ENCODE measurements at regions not wholly inside any gene's neighbourhood (a gene's known extent, or its start where the extent isn't known, plus 50 kb on each side); places are given as distances from the start of the nearest gene placed in this dataset.
"Not testable (repeated sequence)": the region's sequence is repeated elsewhere in the genome, so short reads cannot be mapped to it uniquely, and the experiment has no call there.

- Mint-ChIP-seq H3K27ac (no peak overlapping the region), H3K9me3 (no peaks in the 10 kb centered on the region), H3K4me3 (no peak overlapping the region), H3K4me1 (no peaks in the 10 kb centered on the region), H3K27me3 (no peaks in the 10 kb centered on the region), H3K36me3 (no peaks in the 10 kb centered on the region)
- DNase-seq: no peak
Observed at GRCh38 chr5:58198330-58198729, 261.6 kb downstream of the PLK2 start.

- H3K27ac Mint-ChIP-seq: no peak overlapping the region
- no peaks in the 10 kb centered on the region for H3K36me3 Mint-ChIP-seq
- no peaks in the 10 kb centered on the region for H3K9me3 Mint-ChIP-seq
- H3K27me3 Mint-ChIP-seq: no peaks in the 10 kb centered on the region
- H3K4me3 Mint-ChIP-seq: no peak overlapping the region
- no peak for DNase-seq
- H3K4me1 Mint-ChIP-seq: no peaks in the 10 kb centered on the region
Observed at GRCh38 chr5:58197875-58198274, 262.0 kb downstream of the PLK2 start.

GRCh38 chr5:58191443-58191842 is 268.4 kb downstream of the PLK2 start:
- H3K4me3 Mint-ChIP-seq: no peak overlapping the region
- no peaks in the 10 kb centered on the region for H3K4me1 Mint-ChIP-seq
- peaks cover 3% of the 10 kb centered on the region for H3K27me3 Mint-ChIP-seq
- no peaks in the 10 kb centered on the region for H3K9me3 Mint-ChIP-seq
- DNase-seq: no peak
- H3K27ac Mint-ChIP-seq: no peak overlapping the region
- no peaks in the 10 kb centered on the region for H3K36me3 Mint-ChIP-seq

GRCh38 chr5:58188262-58188651 is 271.6 kb downstream of the PLK2 start:
- no peak overlapping the region for H3K27ac Mint-ChIP-seq
- H3K9me3 Mint-ChIP-seq: no peaks in the 10 kb centered on the region
- peaks cover 3% of the 10 kb centered on the region for H3K27me3 Mint-ChIP-seq
- DNase-seq: no peak
- H3K4me3 Mint-ChIP-seq: no peak overlapping the region
- no peaks in the 10 kb centered on the region for H3K4me1 Mint-ChIP-seq
- H3K36me3 Mint-ChIP-seq: no peaks in the 10 kb centered on the region

GRCh38 chr5:58187432-58188261 is 272.2 kb downstream of the PLK2 start:
- no peaks in the 10 kb centered on the region for H3K4me1 Mint-ChIP-seq
- no peak overlapping the region for H3K4me3 Mint-ChIP-seq
- no peak for DNase-seq
- H3K9me3 Mint-ChIP-seq: no peaks in the 10 kb centered on the region
- no peaks in the 10 kb centered on the region for H3K36me3 Mint-ChIP-seq
- H3K27ac Mint-ChIP-seq: no peak overlapping the region
- H3K27me3 Mint-ChIP-seq: peaks cover 3% of the 10 kb centered on the region

- Mint-ChIP-seq H3K27me3 (no peaks in the 10 kb centered on the region), H3K9me3 (no peaks in the 10 kb centered on the region), H3K36me3 (no peaks in the 10 kb centered on the region), H3K27ac (no peak overlapping the region), H3K4me1 (no peaks in the 10 kb centered on the region), H3K4me3 (no peak overlapping the region)
- DNase-seq: no peak
Observed at GRCh38 chr5:58185801-58186200, 274.1 kb downstream of the PLK2 start.

- no peak for DNase-seq
- Mint-ChIP-seq H3K4me3 (no peak overlapping the region), H3K9me3 (no peaks in the 10 kb centered on the region), H3K4me1 (no peaks in the 10 kb centered on the region), H3K27me3 (no peaks in the 10 kb centered on the region), H3K36me3 (no peaks in the 10 kb centered on the region), H3K27ac (no peak overlapping the region)
Observed at GRCh38 chr5:58185397-58185796, 274.5 kb downstream of the PLK2 start.

GRCh38 chr5:58184910-58185309 is 275.0 kb downstream of the PLK2 start:
- no peak overlapping the region for H3K27ac Mint-ChIP-seq

GRCh38 chr5:58183786-58184085 is 276.1 kb downstream of the PLK2 start:
- H3K4me3 Mint-ChIP-seq: no peak overlapping the region
- H3K4me1 Mint-ChIP-seq: no peaks in the 10 kb centered on the region
- H3K27ac Mint-ChIP-seq: no peak overlapping the region
- DNase-seq: no peak
- H3K27me3 Mint-ChIP-seq: no peaks in the 10 kb centered on the region
- H3K9me3 Mint-ChIP-seq: no peaks in the 10 kb centered on the region
- H3K36me3 Mint-ChIP-seq: no peaks in the 10 kb centered on the region

More at GRCh38 chr5:58184910-58185309, 275.0 kb downstream of the PLK2 start:
- Mint-ChIP-seq H3K9me3 (no peaks in the 10 kb centered on the region), H3K36me3 (no peaks in the 10 kb centered on the region), H3K27me3 (no peaks in the 10 kb centered on the region), H3K4me3 (no peak overlapping the region), H3K4me1 (no peaks in the 10 kb centered on the region)
- DNase-seq: no peak

GRCh38 chr5:58183078-58183785 is 276.7 kb downstream of the PLK2 start:
- Mint-ChIP-seq H3K36me3 (no peaks in the 10 kb centered on the region), H3K27ac (no peak overlapping the region), H3K4me3 (no peak overlapping the region), H3K27me3 (no peaks in the 10 kb centered on the region), H3K4me1 (no peaks in the 10 kb centered on the region), H3K9me3 (no peaks in the 10 kb centered on the region)
- DNase-seq: no peak

- no peak for DNase-seq
- Mint-ChIP-seq H3K27me3 (no peaks in the 10 kb centered on the region), H3K4me1 (no peaks in the 10 kb centered on the region), H3K4me3 (no peak overlapping the region), H3K36me3 (no peaks in the 10 kb centered on the region), H3K27ac (no peak overlapping the region), H3K9me3 (no peaks in the 10 kb centered on the region)
Observed at GRCh38 chr5:58182287-58182841, 277.5 kb downstream of the PLK2 start.

- Mint-ChIP-seq H3K4me1 (no peaks in the 10 kb centered on the region), H3K36me3 (no peaks in the 10 kb centered on the region), H3K4me3 (no peak overlapping the region), H3K27ac (no peak overlapping the region), H3K9me3 (no peaks in the 10 kb centered on the region), H3K27me3 (no peaks in the 10 kb centered on the region)
- no peak for DNase-seq
Observed at GRCh38 chr5:58181578-58182286, 278.2 kb downstream of the PLK2 start.

- no peaks in the 10 kb centered on the region for H3K4me1 Mint-ChIP-seq
- H3K4me3 Mint-ChIP-seq: no peak overlapping the region
- no peak for DNase-seq
- no peaks in the 10 kb centered on the region for H3K9me3 Mint-ChIP-seq
- H3K27me3 Mint-ChIP-seq: no peaks in the 10 kb centered on the region
- no peak overlapping the region for H3K27ac Mint-ChIP-seq
- H3K36me3 Mint-ChIP-seq: no peaks in the 10 kb centered on the region
Observed at GRCh38 chr5:58172946-58173345, 286.9 kb downstream of the PLK2 start.

GRCh38 chr5:58165152-58165551 is 294.7 kb downstream of the PLK2 start:
- Mint-ChIP-seq H3K4me3 (no peak overlapping the region), H3K4me1 (no peaks in the 10 kb centered on the region), H3K9me3 (no peaks in the 10 kb centered on the region), H3K27me3 (no peaks in the 10 kb centered on the region), H3K27ac (no peak overlapping the region), H3K36me3 (no peaks in the 10 kb centered on the region)
- DNase-seq: no peak

- not testable (repeated sequence) for H3K9me3 Mint-ChIP-seq, H3K36me3 Mint-ChIP-seq, H3K27me3 Mint-ChIP-seq, H3K4me3 Mint-ChIP-seq, H3K27ac Mint-ChIP-seq, H3K4me1 Mint-ChIP-seq, DNase-seq
Observed at GRCh38 chr5:58161889-58162288, 298.0 kb downstream of the PLK2 start.
